ENCODE measurements at regions not wholly inside any gene's neighbourhood (a gene's known extent, or its start where the extent isn't known, plus 50 kb on each side); places are given as distances from the start of the nearest gene placed in this dataset.

DNA sequence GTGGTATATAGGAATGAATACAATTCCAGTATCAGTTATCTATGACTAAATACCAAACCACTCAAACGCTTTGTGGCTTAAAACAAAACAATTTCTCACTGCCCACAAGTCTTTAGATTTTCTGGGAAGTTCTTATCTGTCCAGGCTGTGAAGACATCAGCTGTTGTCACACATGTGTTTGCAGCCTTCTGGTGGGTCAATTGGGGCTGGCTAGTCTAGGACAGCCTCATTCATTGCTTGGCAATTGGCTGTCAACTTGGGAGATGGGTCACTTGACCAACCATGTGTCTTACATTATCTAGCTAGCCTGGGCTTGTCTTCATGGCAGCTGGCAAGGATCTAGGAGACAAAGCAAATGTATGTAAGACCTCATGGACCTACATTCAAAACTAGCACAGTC, 53.8 kb upstream of the PAPPA start:
- Histone ChIP-seq H3K4me3 (replicated peaks; ENCODE audit: low read depth, low read length) (no peak overlapping the region), H3K36me3 (ENCODE audit: control insufficient read depth, insufficient read depth, low read length) (no peaks in the 10 kb centered on the region), H3K27me3 (replicated peaks; ENCODE audit: control insufficient read depth, insufficient read depth, low read length) (no peaks in the 10 kb centered on the region)
- DNase-seq (ENCODE audit: extremely low read depth, insufficient read length) = no peak
- TF ChIP-seq, protein P1, sequence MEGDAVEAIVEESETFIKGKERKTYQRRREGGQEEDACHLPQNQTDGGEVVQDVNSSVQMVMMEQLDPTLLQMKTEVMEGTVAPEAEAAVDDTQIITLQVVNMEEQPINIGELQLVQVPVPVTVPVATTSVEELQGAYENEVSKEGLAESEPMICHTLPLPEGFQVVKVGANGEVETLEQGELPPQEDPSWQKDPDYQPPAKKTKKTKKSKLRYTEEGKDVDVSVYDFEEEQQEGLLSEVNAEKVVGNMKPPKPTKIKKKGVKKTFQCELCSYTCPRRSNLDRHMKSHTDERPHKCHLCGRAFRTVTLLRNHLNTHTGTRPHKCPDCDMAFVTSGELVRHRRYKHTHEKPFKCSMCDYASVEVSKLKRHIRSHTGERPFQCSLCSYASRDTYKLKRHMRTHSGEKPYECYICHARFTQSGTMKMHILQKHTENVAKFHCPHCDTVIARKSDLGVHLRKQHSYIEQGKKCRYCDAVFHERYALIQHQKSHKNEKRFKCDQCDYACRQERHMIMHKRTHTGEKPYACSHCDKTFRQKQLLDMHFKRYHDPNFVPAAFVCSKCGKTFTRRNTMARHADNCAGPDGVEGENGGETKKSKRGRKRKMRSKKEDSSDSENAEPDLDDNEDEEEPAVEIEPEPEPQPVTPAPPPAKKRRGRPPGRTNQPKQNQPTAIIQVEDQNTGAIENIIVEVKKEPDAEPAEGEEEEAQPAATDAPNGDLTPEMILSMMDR (IDR thresholded peaks at IDR 0.05; ENCODE audit: insufficient read depth, low read length, poor library complexity, severe bottlenecking) = no peak

DNA sequence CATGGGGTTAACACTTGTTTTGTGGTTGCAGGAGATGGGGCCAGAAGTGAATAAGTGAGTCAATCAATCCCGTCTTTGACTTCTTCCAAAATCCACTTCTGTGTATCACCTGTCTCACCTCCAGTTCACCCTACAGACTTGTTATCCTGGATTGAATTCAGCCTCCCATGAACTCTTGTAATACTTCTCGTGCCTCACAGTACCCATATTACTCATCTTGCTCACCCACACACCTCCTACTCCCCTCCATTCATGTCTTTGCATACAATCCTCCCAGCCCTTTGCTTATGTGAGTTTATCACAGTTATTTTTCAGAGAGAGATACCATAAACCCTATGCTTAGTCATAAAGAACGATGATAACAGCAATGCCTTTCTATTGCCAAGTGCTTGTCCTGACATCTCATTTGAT, 52.9 kb upstream of the PAPPA start:
- Histone ChIP-seq H3K4me3 (replicated peaks; ENCODE audit: low read depth, low read length) (no peak overlapping the region), H3K36me3 (ENCODE audit: control insufficient read depth, insufficient read depth, low read length) (no peaks in the 10 kb centered on the region), H3K27me3 (replicated peaks; ENCODE audit: control insufficient read depth, insufficient read depth, low read length) (no peaks in the 10 kb centered on the region)
- DNase-seq (ENCODE audit: extremely low read depth, insufficient read length) = no peak
- TF ChIP-seq, protein P1 (IDR thresholded peaks at IDR 0.05; ENCODE audit: insufficient read depth, low read length, poor library complexity, severe bottlenecking) = no peak

DNA sequence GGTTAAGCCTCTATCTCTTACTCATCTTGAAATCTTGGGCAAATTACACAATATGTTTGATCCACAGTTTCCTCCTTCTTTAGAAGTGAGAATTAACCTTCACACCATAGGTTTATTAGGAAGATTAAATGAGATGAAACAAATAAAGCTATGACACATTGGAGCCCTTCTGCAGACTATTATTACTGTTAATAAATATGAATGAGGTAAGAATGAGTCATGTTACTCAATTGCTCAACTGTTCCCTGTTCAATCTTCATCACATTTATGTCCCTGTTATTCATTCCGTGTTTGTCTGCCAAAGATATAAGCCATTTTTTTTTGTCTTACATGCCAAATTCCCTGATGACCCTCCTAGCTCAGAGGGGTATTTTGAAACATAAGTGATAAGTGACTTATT, 52.1 kb upstream of the PAPPA start:
- H3K27me3 ChIP-seq (replicated peaks; ENCODE audit: control insufficient read depth, insufficient read depth, low read length) = no peaks in the 10 kb centered on the region
- DNase-seq (ENCODE audit: extremely low read depth, insufficient read length) = no peak
- no peaks in the 10 kb centered on the region for H3K36me3 ChIP-seq (ENCODE audit: control insufficient read depth, insufficient read depth, low read length)
- TF ChIP-seq, protein P1 (IDR thresholded peaks at IDR 0.05; ENCODE audit: insufficient read depth, low read length, poor library complexity, severe bottlenecking) = no peak
- no peak overlapping the region for H3K4me3 ChIP-seq (replicated peaks; ENCODE audit: low read depth, low read length)

DNA sequence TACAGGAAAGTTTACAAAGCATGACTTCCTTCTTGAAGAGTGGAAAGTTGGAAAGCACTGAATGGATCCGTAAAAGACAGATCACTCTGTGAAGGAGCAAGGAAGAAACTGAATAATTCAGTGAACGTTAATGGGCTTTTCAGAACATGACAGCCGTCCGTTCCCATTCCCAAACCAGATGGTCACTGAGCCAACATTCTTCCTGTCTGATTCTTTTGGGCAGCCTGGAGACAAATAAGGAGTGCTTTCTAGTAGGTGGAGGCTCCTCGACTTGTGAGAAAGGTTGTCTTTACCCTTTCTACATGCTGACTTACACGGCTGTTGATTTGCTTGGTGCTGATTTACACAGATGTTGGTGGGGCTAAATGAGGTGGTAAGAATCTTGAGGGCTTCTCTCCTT, 51.0 kb upstream of the PAPPA start:
- Histone ChIP-seq H3K27me3 (replicated peaks; ENCODE audit: control insufficient read depth, insufficient read depth, low read length) (no peaks in the 10 kb centered on the region), H3K36me3 (ENCODE audit: control insufficient read depth, insufficient read depth, low read length) (no peaks in the 10 kb centered on the region), H3K4me3 (replicated peaks; ENCODE audit: low read depth, low read length) (no peak overlapping the region)
- TF ChIP-seq, protein P1 (IDR thresholded peaks at IDR 0.05; ENCODE audit: insufficient read depth, low read length, poor library complexity, severe bottlenecking) = no peak
- DNase-seq (ENCODE audit: extremely low read depth, insufficient read length) = no peak

Data from GM06990 (cell line).